PFSK-1 (cell line): ENCODE measurements at regions not wholly inside any gene's neighbourhood (a gene's known extent, or its start where the extent isn't known, plus 50 kb on each side); places are given as distances from the start of the nearest gene placed in this dataset.

Source experiments
- FOXP2 ChIP-seq: optimal IDR thresholded peaks from 2 replicates; pipeline ENCODE3; 2011; ENCODE audit warnings: borderline replicate concordance, control low read depth, inconsistent platforms; ENCODE audit not compliant: insufficient read depth; ENCODE audit errors: extremely low read length, extremely low read depth
- POLR2AphosphoS5 ChIP-seq: IDR thresholded peaks from 2 replicates; pipeline ENCODE4 v1.6.1; 2012; ENCODE audit warnings: low read depth, mild to moderate bottlenecking, control low read depth, low read length, moderate library complexity
- REST ChIP-seq, 2 experiments: IDR thresholded peaks; 2 replicates each; pipeline versions ENCODE4 v1.6.1 to v1.8.0; 2011 to 2012; ENCODE audit warnings: low read depth in 2 of 2, low read length in 2 of 2, control low read depth in 1 of 2, inconsistent platforms in 1 of 2, mild to moderate bottlenecking in 1 of 2, moderate library complexity in 1 of 2; ENCODE audit not compliant: insufficient read depth in 1 of 2
- SIN3A ChIP-seq: IDR thresholded peaks from 2 replicates; pipeline ENCODE4 v1.6.1; 2012; ENCODE audit warnings: mild to moderate bottlenecking, low read length, moderate library complexity, borderline replicate concordance; ENCODE audit not compliant: insufficient read depth
- TAF1 ChIP-seq: IDR thresholded peaks from 2 replicates; pipeline ENCODE4 v1.6.1; 2012; ENCODE audit warnings: low read length, control low read depth, borderline replicate concordance; ENCODE audit not compliant: insufficient read depth

GRCh38 chr9:108559432-108559831 lies 296.4 kb downstream of the ACTL7B start:
- no peak for TF ChIP-seq FOXP2
- no peak for TF ChIP-seq POLR2AphosphoS5
- no peak for TF ChIP-seq SIN3A
- TF ChIP-seq REST (IDR thresholded peaks at IDR 0.05; ENCODE audit: insufficient read depth in 1 of 2, low read depth in 2 of 2, low read length in 2 of 2), result no peak
- TF ChIP-seq TAF1, result no peak

GRCh38 chr9:108554831-108555230 lies 301.0 kb downstream of the ACTL7B start:
- TF ChIP-seq POLR2AphosphoS5 (no peak), REST (IDR thresholded peaks at IDR 0.05; ENCODE audit: insufficient read depth in 1 of 2, low read depth in 2 of 2, low read length in 2 of 2) (no peak), TAF1 (no peak), FOXP2 (no peak), SIN3A (no peak)

GRCh38 chr9:108553111-108553635 lies 302.6 kb downstream of the ACTL7B start:
- no peak for TF ChIP-seq POLR2AphosphoS5
- TF ChIP-seq FOXP2, result no peak
- TF ChIP-seq TAF1, result no peak
- no peak for TF ChIP-seq SIN3A
- TF ChIP-seq REST (IDR thresholded peaks at IDR 0.05; ENCODE audit: insufficient read depth in 1 of 2, low read depth in 2 of 2, low read length in 2 of 2), result no peak

- TF ChIP-seq TAF1, result no peak
These were observed 303.2 kb downstream of the ACTL7B start for GRCh38 chr9:108552459-108553040.

GRCh38 chr9:108551030-108551841 lies 304.6 kb downstream of the ACTL7B start:
- TF ChIP-seq TAF1 (no peak), POLR2AphosphoS5 (no peak), FOXP2 (no peak), REST (IDR thresholded peaks at IDR 0.05; ENCODE audit: insufficient read depth in 1 of 2, low read depth in 2 of 2, low read length in 2 of 2) (no peak), SIN3A (no peak)
